ENCODE measurements at regions not wholly inside any gene's neighbourhood (a gene's known extent, or its start where the extent isn't known, plus 50 kb on each side); places are given as distances from the start of the nearest gene placed in this dataset.

DNA sequence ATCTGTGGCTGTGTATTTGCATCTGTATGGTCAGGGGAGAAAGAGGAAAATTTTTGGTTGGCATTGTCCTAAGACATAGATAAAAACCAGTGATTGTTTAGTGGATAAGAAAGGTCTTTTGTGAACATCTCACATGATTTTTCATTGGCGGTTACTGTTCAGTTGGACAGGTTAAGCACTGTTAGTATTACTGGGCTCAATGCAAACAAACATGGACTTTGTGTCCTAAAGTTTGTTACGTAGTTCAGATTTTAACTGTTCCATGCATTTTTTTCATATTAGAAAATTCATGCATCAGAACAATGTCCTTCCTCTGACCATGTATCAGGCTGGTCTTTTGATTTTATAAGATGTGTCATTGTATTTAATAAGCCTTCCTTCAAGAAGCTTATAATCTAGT lies 368.0 kb downstream of the MEIS1 start:
- TF ChIP-seq EGR1 (IDR thresholded peaks at IDR 0.05) = no peak
- TF ChIP-seq RAD21 (IDR thresholded peaks at IDR 0.05; ENCODE audit: low read depth) = no peak
- no peak for TF ChIP-seq FOXM1 (IDR thresholded peaks at IDR 0.05; ENCODE audit: borderline replicate concordance, low read depth)
- TF ChIP-seq NFIC (IDR thresholded peaks at IDR 0.05) = no peak
- no peak for TF ChIP-seq EP300 (IDR thresholded peaks at IDR 0.05; ENCODE audit: borderline replicate concordance)
- TF ChIP-seq USF1 (IDR thresholded peaks at IDR 0.05) = no peak
- TF ChIP-seq CREB1 (IDR thresholded peaks at IDR 0.05; ENCODE audit: low read depth) = no peak
- TF ChIP-seq TCF12 (IDR thresholded peaks at IDR 0.05; ENCODE audit: low read depth) = no peak
- TF ChIP-seq YY1 (IDR thresholded peaks at IDR 0.05; ENCODE audit: low read depth) = no peak
- TF ChIP-seq, protein P1, sequence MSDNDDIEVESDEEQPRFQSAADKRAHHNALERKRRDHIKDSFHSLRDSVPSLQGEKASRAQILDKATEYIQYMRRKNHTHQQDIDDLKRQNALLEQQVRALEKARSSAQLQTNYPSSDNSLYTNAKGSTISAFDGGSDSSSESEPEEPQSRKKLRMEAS (IDR thresholded peaks at IDR 0.05) = no peak
- no peak for TF ChIP-seq ZBTB7A (IDR thresholded peaks at IDR 0.05; ENCODE audit: low read depth)
- no peak for TF ChIP-seq REST (IDR thresholded peaks at IDR 0.05; ENCODE audit: low read depth)
- TF ChIP-seq CEBPB (IDR thresholded peaks at IDR 0.05) = no peak
- TF ChIP-seq TEAD4 (IDR thresholded peaks at IDR 0.05) = no peak
- TF ChIP-seq TAF1 (IDR thresholded peaks at IDR 0.05; ENCODE audit: low read depth) = no peak

DNA sequence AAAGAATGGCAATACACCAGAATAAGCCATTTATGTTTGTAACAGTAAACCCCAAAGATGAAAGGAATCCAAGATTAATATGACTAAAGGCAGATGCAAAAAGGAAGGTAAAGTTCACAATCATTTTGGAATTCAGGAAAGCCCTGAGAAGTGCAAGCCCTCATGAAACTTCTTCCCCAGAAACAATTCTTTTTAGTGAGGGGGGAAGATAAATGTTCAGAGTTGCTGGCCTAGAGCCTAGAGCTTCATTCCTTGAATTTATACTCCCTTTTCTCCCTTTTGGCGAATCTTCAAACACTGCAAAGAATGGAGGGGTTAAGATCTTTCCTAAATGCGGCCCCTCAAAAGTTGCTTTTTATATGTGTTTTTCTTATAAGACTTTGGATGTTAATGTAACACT lies 368.8 kb downstream of the MEIS1 start:
- TF ChIP-seq USF1 (IDR thresholded peaks at IDR 0.05) = no peak
- no peak for TF ChIP-seq RAD21 (IDR thresholded peaks at IDR 0.05; ENCODE audit: low read depth)
- TF ChIP-seq, protein P1 (IDR thresholded peaks at IDR 0.05) = no peak
- TF ChIP-seq TAF1 (IDR thresholded peaks at IDR 0.05; ENCODE audit: low read depth) = no peak
- TF ChIP-seq CREB1 (IDR thresholded peaks at IDR 0.05; ENCODE audit: low read depth) = no peak
- TF ChIP-seq EP300 (IDR thresholded peaks at IDR 0.05; ENCODE audit: borderline replicate concordance) = no peak
- TF ChIP-seq EGR1 (IDR thresholded peaks at IDR 0.05) = no peak

- no peak for TF ChIP-seq TEAD4 (IDR thresholded peaks at IDR 0.05)
- no peak for TF ChIP-seq USF1 (IDR thresholded peaks at IDR 0.05)
- no peak for TF ChIP-seq RAD21 (IDR thresholded peaks at IDR 0.05; ENCODE audit: low read depth)
- TF ChIP-seq NFIC (IDR thresholded peaks at IDR 0.05) = no peak
- TF ChIP-seq FOXM1 (IDR thresholded peaks at IDR 0.05; ENCODE audit: borderline replicate concordance, low read depth) = no peak
- no peak for TF ChIP-seq CREB1 (IDR thresholded peaks at IDR 0.05; ENCODE audit: low read depth)
- TF ChIP-seq TCF12 (IDR thresholded peaks at IDR 0.05; ENCODE audit: low read depth) = no peak
- TF ChIP-seq EP300 (IDR thresholded peaks at IDR 0.05; ENCODE audit: borderline replicate concordance) = no peak
- no peak for TF ChIP-seq EGR1 (IDR thresholded peaks at IDR 0.05)
- TF ChIP-seq ZBTB7A (IDR thresholded peaks at IDR 0.05; ENCODE audit: low read depth) = no peak
Measured at GRCh38 chr2:66805016-66805865, 370.3 kb downstream of the MEIS1 start.

DNA sequence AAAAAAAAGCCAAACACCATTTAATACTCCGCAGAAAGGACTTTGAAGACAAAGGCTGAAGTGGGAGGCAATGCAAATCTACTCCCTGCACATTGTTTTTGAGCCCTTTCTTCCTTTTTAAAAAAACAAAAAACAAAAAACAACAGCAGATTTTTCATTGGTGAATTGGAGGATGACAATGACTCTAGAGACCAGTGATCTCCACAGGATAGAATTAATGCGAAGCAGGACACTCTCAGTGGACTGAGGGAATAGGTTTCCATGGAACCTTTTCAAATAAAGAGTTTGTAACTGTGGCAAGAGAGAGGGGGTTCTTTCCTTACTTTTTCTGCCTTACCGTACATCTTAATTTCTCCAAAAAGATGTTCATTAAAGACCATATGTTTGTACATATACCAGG lies 371.0 kb downstream of the MEIS1 start:
- TF ChIP-seq FOXM1 (IDR thresholded peaks at IDR 0.05; ENCODE audit: borderline replicate concordance, low read depth) = no peak
- TF ChIP-seq ZBTB7A (IDR thresholded peaks at IDR 0.05; ENCODE audit: low read depth) = no peak
- TF ChIP-seq TAF1 (IDR thresholded peaks at IDR 0.05; ENCODE audit: low read depth) = no peak
- no peak for TF ChIP-seq REST (IDR thresholded peaks at IDR 0.05; ENCODE audit: low read depth)
- no peak for TF ChIP-seq YY1 (IDR thresholded peaks at IDR 0.05; ENCODE audit: low read depth)
- no peak for TF ChIP-seq NFIC (IDR thresholded peaks at IDR 0.05)
- no peak for TF ChIP-seq USF1 (IDR thresholded peaks at IDR 0.05)
- TF ChIP-seq TEAD4 (IDR thresholded peaks at IDR 0.05) = no peak
- no peak for TF ChIP-seq EP300 (IDR thresholded peaks at IDR 0.05; ENCODE audit: borderline replicate concordance)
- no peak for TF ChIP-seq EGR1 (IDR thresholded peaks at IDR 0.05)
- no peak for TF ChIP-seq RAD21 (IDR thresholded peaks at IDR 0.05; ENCODE audit: low read depth)
- no peak for TF ChIP-seq TCF12 (IDR thresholded peaks at IDR 0.05; ENCODE audit: low read depth)
- TF ChIP-seq, protein P1 (IDR thresholded peaks at IDR 0.05) = no peak
- no peak for TF ChIP-seq CREB1 (IDR thresholded peaks at IDR 0.05; ENCODE audit: low read depth)

All from Ishikawa (cell line).